ENCODE measurements at regions not wholly inside any gene's neighbourhood (a gene's known extent, or its start where the extent isn't known, plus 50 kb on each side); places are given as distances from the start of the nearest gene placed in this dataset.
"Not testable (repeated sequence)": the region's sequence is repeated elsewhere in the genome, so short reads cannot be mapped to it uniquely, and the experiment has no call there.

DNA sequence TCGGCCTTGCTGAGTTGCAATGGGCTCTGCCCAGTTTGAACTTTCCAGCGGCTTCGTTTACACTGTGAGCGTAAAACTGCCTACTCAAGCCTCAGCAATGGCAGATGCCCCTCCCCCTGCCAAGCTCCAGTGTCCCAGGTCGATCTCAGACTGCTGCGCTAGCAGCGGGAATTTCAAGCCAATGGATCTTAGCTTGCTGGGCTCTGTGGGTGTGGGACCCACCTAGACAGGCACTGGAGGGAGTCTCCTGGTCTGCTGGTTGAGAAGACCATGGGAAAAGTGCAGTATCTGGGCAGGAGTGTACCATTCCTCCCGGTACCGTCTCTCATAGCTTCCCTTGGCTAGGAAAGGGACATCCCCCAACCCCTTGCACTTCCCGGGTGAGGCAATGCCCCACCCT lies 88.2 kb downstream of the KLHL28 start:
- DNase-seq (ENCODE audit: low spot score): no peak

DNA sequence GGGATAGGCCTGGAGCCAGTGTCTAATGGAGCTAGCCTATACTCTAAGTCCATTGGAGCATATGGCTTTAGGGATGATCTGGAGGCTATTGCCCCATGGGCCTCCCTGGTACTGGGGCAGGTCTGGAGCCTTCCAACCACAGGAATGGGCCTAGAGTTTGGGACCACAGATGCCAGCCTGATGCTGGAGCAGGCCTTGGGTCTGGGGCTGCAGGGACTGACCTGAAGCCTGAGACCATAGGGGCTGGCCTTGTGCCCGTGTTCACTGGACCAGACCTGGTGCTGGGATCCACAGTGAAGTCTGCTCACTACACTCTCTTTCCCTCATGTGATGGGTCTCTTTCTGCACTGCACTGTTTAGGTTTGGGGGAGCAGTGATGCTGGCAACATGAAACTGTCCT lies 95.0 kb downstream of the KLHL28 start:
- DNase-seq (ENCODE audit: low spot score): no peak

DNA sequence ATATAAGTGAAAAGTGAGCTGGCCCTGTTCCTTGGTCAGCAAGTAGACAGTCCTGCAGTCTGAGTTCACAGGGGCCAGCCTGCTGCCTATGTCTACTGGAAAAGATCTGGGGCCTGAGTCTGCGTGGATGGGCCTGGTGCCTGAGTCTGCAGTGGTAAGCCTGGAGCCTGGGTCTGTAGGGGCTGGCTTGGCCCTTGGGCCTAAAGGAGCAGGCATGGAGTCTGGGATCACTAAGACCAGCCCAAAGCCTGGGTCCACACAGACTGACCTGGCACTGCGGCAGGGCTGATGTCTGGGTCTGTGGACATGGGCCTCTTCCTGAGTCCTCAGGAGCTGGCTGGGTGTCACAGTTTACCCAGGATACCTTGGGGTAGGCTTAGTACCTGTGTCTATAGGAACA lies 95.4 kb downstream of the KLHL28 start:
- no peak for DNase-seq (ENCODE audit: low spot score)

DNA sequence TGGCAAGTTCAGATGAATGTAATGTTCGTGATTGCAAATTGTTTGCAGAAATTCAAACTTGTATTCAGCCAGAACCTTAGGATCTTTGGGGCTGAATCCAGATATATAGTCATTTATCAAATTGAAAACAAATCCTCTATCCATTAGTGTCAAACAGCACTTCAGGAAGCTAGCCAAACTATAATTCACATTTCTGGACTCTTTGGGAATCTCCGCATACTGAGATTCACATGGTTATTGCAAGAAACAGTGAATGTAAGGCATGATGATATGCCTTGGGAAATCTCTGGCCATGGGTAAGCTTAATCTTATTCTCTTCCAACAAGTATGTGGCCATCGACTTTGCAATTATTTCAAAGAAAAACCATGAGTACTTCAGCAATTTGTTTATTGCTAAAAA lies 98.5 kb downstream of the KLHL28 start:
- no peak for DNase-seq (ENCODE audit: low spot score)

DNA sequence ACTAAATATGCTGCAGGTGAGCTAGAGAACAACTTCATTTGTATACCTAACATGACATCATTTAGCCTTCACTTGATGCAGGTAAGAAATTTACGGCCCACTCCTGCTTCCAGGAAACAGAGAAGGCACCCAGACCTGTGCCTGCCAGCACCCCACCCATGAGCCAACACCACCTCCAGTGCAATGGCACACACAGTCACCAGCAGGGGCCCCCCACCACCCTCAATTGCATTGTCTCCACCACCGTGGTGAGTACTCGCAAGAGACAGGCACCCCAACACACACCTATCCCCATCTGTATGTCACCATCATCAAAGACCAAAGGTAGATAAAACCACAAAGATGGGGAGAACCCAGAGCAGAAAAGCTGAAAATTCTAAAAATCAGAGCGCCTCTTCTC lies 107.6 kb downstream of the KLHL28 start:
- DNase-seq (ENCODE audit: low spot score): no peak

DNA sequence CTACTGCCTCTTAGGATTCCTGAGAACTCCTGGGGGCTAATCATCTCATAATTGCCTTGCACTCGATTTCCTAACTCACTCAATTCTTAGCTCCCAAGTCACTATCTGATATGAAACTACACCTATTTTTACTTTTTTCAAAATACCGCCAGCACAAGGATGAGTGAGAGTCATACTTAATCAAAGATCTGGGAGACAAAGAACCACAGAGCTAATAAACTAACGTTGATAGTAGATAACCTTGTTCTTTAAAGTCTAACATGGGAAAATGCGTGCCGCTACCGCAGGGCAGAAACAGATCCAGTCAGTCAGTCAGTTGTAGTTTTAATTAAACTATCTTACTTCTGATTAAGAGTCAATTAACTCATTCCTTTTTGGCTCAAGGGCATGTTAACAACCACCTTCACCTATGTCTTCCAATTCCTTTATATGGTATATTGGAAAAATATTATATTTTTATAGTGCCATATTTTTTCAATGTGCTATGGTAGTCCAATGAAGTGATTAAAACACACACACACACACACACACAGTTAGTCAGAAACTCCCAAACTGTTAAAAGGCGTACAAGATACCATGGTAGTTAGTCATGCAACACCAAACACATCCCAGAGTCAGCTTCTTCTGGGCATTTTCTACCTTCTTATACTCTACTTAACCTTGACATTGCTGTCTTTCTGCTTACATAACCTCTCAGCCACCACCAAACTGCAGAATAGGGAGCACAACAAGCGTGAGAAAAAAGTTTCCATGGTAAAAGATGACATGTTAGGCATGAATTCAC lies 114.0 kb downstream of the KLHL28 start:
- no peak for DNase-seq (ENCODE audit: low spot score)

DNA sequence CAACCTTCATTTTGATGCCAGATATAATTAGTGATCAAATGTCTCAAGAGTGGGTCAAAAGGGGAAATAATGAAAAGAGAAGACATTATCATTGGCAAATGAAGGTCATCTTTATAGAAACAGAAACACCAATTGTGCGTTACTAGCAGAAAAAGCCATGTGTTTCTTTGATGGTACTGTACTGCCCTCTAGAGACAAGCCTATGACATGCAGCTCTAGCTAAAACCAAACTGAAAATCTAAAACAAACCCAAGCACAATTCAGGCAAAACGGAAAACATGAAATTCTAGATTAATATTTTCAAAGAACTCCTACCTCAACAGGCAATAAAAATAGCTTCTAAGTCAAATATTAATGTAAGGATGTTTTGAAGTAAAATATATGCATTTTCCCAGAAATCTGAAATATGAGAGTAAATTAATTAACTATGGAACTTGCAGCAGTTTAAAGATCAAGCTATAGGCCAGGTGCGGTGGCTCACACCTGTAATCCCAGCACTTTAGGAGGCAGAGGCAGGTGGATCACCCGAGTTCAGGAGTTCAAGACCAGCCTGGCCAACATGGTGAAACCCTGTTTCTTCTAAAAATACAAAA lies 115.4 kb downstream of the KLHL28 start:
- DNase-seq (ENCODE audit: low spot score): peak; percentile 39

DNA sequence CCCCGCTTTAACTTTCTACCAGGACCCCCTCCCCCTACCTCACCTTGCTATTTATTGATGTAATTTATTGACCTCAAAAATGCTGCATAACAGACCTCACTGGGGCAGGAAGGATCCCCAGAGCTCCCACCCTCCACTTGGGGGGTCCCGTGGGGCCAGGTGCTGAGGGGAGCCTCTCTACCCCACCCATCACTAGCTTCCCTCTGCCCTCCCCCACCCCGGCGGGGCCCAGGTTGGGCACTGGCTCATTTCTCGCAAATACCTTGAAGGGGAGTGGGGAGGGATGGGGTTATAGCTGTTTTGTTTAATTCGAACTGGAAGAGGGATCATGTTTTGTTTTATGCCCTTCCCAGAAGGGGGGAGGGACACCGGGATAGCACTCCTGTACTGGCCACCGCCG lies 125.8 kb downstream of the KLHL28 start:
- DNase-seq (ENCODE audit: low spot score): not testable (repeated sequence)

DNA sequence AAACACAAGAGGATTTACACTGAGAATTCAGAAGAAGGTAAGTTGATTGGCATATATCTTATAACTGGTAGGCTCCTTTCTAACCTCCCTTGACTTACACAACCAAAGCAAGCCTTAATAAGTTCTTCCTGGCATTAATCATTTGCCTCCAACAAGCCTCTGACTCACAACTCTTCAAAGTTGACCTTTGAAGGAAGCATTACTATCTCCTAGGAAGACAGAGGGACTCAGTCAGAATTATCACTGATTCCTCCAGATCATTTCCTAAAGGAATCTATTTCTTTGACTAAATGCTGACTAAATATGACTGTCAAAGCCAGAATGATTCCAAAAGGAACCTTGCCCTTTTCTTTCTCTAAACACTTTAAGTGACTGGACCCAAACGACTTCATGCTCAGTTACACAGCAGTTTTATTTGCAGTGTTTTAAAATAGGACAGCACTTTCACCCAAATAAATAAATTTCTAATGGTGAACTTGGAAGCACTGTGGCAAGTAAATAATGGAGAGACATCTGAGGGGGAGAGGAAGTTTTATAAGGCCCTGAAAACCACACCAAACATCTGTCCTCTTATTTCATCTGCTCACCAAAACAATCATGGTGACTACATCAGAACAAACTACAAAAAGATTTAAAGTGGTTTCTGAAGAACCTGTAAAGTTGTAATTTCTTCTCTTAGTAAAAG lies 128.2 kb downstream of the KLHL28 start:
- no peak for DNase-seq (ENCODE audit: low spot score)

DNA sequence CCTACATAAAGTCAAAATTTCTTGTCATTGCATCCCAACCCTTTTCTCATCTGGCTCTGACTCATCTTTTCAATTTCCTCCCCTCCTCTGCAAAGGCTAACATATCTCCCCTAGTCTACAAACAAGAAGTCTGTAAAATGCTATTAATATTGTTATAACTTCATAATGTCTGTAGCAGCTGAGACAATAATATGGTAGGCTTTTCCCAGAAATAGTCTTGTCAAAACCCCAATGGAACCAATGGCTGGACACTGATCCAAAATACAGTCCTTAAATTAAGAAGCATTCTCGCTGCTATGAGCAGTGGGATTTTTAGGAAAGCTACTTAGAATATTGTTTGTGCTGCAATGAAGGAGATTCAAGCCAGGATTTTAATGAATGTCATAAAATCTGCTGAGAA lies 131.4 kb downstream of the KLHL28 start:
- no peak for DNase-seq (ENCODE audit: low spot score)

DNA sequence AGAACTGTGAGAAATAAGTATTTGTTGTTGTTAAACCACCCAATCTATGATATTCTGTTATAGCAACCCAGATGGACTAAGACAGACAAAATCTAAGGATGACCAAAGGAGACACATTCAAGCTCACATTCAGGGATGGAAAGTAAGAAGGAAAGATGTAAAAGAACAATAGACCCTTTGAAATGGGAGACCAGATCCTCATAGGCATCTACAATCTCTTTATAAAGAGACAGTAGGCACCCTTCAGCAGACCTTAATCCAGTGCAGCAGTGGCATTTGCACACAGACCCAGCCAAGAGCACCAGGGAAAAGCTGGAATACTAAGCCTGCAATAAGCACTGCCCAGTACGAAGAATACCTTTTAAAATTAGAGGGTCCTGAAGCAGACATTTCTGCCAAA lies 132.7 kb downstream of the KLHL28 start:
- DNase-seq (ENCODE audit: low spot score): no peak

DNA sequence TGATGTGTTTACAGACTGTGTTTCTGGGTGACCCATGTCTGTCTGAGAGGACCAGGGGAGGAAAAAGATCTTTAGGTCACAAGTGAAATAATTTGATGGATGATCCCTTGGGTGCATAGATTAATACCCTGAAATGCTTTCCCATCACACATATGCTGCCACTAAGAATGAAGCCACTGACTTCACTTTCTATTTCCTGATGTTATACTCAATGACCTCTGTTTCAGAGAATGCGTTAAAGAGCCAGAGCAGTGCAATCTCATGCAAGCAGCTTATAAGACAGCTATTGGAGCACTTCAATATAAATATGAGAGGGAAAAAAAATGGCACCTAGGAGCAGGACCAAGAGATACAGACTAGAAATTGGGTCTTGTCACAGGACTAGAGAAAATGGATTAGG lies 133.7 kb downstream of the KLHL28 start:
- DNase-seq (ENCODE audit: low spot score): no peak

DNA sequence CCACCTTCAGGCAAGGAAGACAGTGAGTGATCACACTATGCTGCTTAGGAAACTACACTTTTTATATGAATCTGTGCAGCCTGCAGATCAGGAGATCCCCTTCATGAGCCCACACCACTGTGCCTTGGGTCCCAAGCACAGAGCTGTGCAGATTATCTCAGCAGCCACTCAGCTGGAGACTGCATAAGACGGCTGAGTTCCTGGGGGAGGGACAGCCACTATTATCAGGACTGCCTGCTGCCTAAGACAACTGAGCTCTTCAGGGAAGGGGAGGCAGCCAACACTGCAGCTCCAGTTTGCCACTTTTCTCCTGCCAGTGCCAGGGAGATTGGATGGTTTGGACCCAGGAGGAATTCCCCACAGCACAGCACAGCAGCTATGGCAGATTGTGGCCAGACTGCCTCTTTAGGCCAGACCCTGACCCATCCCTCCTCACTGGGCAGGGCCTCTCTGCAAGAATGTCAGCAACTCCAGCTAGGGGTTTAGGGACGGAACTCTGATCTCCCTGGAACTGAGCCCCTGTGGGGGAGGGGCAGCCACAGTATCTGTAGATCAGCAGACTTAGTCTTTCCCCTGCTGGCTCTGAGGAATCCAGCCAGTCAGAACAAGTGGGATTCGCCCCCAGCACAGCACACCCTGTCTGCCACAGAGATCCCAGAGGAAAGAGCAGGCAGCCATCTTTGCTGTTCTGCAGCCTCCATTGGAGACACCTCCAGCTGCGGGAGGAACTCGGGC lies 141.3 kb downstream of the KLHL28 start:
- no peak for DNase-seq (ENCODE audit: low spot score)

DNA sequence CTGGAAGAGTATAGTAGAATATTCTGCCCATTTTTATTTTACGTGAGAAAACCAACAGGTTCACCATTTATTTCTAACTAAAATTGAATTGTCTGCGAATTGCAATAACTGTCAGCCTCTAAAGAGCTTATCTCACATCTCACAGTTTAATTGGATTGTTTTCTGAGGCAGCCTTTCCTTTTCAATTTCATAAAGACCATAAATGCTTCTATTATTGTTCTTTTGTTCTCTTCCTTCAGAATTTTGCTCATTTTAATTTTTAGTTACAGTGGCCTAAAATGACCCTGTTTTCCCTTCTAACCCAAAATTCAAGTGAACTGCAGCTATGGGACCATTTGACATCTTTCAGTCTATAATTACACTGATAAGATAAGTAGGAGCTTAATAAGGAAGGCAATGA lies 147.6 kb downstream of the KLHL28 start:
- DNase-seq (ENCODE audit: low spot score): no peak

DNA sequence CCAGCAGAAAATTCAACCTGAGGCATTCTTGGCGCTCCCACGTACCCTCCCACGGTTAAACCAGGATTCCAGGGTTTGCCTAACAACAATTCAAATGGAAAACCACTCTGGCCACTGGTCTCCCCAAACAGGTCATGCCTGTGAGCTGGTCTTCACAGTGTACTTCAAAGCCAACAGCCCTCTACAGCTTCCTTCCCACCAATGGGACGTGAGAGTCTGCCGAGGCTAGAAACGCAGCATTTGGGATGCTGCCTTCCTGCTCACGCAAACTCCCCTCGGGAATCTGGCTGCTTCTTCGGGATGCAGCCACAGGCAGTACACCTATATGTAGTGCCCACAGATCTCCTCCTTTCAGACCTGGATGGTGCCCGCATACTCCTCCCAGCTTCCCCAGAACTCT lies 149.1 kb downstream of the KLHL28 start:
- no peak for DNase-seq (ENCODE audit: low spot score)

DNA sequence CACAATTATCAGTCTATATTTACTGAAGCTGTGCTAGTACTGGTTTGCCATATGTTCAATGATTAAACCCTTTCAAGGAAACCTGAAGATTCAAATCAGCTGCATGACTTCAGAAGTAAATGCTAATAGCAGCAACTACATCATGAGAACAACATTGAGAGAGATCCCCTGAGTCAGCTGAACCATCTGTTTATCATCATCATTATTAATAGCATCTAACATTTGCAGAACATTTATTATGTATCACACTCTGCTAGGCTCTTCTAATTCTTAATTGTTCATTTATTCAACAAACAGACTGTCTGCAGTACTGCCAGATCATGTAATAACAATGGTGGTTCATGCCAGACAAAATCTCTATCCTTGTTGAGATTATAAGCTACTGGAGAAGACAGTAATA lies 157.4 kb downstream of the KLHL28 start:
- DNase-seq (ENCODE audit: low spot score): no peak

DNA sequence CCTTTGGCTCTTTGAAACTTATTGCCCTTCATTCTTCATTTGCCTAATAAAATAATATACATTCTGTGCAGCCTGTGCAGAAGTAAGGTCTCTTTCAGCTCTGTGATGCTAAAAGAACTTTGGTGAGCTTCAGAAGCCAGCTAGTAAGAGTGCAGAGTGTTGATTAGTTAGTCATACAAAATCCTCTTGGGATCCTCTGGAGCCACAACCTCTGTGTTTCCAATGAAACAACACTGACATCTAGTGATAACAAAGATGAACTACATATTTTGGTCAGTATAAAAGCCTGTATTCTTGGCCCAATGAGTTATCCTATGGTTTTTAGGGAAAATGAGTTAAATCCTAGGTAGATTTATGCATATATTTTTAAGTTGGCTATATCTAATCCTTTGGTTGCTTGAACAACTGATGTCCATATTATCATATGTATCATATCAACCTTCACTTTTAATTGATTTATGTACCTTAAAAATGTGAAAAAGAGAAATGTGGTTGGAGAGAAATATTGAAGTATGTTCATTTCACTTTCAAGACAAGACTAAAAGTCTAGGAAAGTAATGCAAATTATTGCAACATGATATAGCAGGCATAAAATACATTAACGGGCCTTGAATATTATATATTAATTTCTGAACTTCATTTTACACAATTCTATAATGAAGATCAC lies 158.4 kb downstream of the KLHL28 start:
- peak; percentile 53 for DNase-seq (ENCODE audit: low spot score)

DNA sequence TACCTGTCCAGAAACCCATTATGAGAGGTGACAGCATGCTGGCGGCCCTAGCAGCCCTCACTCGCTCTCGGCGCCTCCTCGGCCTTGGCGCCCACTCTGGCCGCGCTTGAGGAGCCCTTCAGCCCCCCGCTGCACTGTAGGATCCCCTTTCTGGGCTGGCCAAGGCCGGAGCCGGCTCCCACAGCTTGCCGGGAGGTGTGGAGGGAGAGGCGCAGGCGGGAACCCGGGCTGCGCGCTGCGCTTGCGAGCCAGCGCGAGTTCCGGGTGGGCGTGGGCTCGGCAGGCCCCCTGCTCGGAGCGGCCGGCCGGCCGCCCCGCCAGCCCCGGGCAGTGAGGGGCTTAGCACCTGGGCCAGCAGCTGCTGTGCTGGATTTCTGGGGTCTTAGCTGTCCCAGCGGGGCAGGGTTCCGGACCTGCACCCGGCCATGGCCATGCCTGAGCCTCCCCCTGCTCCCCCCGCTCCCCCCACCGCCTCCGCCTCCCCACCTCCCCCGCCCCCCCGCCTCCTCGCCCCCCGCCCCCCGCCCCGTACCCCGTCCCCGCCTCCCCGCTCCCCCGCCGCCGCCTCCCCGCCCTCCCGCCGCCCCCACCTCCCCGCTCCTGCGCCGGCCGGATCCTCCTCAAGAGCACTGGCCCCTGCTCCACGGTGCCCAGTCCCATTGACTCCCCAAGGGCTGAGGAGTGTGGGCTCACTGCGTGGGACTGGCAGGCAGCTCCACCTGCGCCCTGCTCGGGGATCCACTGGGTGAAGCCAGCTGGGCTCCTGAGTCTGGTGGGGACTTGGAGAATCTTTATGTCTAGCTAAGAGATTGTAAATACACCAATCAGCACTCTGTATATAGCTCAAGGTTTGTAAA lies 163.1 kb downstream of the KLHL28 start:
- no peak for DNase-seq (ENCODE audit: low spot score)

DNA sequence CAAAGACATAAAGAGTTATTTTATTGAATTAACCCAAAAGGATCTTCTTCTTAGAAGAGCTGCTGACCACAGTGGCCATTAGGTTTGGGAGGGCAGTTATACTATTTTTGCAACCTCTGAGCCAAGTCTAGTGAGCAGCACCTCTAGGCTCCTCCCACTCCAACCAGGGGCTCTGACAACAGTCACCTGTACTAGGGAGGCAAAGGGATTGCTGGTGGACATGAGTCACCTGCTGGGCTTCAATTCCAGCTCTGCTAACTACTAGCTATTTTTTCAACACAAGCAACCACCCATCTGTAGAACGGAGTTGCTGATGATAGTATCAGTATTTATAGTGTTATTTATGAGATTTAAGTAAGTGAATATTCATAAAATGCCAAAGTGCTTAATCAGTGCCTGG lies 166.0 kb downstream of the KLHL28 start:
- no peak for DNase-seq (ENCODE audit: low spot score)

DNA sequence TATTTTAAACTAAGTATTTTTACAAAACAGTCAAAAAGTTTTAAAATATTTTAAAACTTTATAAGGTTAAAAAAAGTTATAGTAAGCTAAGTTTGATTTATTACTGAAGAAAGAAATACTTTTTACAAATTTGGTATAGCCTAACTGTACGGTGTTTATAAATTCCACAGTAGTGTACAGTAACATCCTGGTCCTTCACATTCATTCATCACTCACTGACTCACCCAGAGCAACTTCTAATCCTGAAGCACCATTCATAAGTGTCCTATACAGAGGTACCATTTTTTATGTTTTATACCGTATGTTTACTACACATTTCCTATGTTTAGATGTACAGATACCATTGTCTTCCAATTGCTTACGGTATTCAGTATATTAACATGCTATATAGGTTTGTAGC lies 170.0 kb downstream of the KLHL28 start:
- DNase-seq (ENCODE audit: low spot score): no peak

DNA sequence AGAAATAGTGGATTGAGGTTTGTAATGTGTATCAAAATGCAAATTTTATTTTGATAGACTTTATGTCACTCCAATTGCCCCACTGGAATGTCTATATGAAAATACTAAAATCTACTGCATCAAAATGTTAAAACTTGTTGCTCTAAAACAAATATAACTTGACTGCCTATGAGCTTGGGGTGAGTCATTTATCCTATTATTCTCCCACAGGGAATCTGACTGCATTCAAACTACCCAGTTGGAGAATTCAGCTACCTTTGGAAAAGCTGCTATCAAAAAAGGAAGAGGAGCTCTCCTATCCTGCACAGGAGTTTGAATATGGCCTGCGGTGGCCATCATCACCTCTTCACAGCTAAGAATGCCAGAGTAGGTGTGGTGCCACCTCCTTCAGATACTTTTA lies 173.1 kb downstream of the KLHL28 start:
- no peak for DNase-seq (ENCODE audit: low spot score)

All from putamen (tissue), 1 donor.